ENCODE measurements at regions not wholly inside any gene's neighbourhood (a gene's known extent, or its start where the extent isn't known, plus 50 kb on each side); places are given as distances from the start of the nearest gene placed in this dataset.

- intact Hi-C loops (cut with DNase I), result no loop called here
- Histone ChIP-seq H3K27ac (no peak overlapping the region), H3K4me3 (no peak overlapping the region), H3K27me3 (no peaks in the 10 kb centered on the region), H3K36me3 (no peaks in the 10 kb centered on the region), H3K4me1 (ENCODE audit: insufficient read depth) (peaks cover 7% of the 10 kb centered on the region), H3K9me3 (no peaks in the 10 kb centered on the region)
- TF ChIP-seq CTCF (IDR thresholded peaks at IDR 0.05) (no peak), POLR2A (IDR thresholded peaks at IDR 0.05) (no peak), EP300 (IDR thresholded peaks at IDR 0.05) (no peak)
- 82 to 90% (median 87%) methylated on average over 20 of the region's 20 CpGs for WGBS, 3 donors
- DNase-seq, result no peak
Observed at GRCh38 chr3:13219077-13219901, 146.1 kb upstream of the IQSEC1 start.

- Histone ChIP-seq H3K36me3 (no peaks in the 10 kb centered on the region), H3K9me3 (no peaks in the 10 kb centered on the region), H3K27me3 (no peaks in the 10 kb centered on the region), H3K4me3 (no peak overlapping the region), H3K4me1 (ENCODE audit: insufficient read depth) (peaks cover 4% of the 10 kb centered on the region), H3K27ac (no peak overlapping the region)
- no peak for TF ChIP-seq POLR2A (IDR thresholded peaks at IDR 0.05)
- TF ChIP-seq CTCF (IDR thresholded peaks at IDR 0.05), result no peak
- no peak for TF ChIP-seq EP300 (IDR thresholded peaks at IDR 0.05)
- WGBS, 3 donors, result 90 to 94% (median 91%) methylated on average over 4 of the region's 4 CpGs
- no peak for DNase-seq
- intact Hi-C loops (cut with DNase I), result no loop called here
Observed at GRCh38 chr3:13218541-13218908, 145.3 kb upstream of the IQSEC1 start.

- H3K4me1 ChIP-seq (ENCODE audit: insufficient read depth), result no peaks in the 10 kb centered on the region
- no peaks in the 10 kb centered on the region for H3K36me3 ChIP-seq
- intact Hi-C loops (cut with DNase I), result no loop called here
- 73 to 79% (median 77%) methylated on average over 9 of the region's 9 CpGs for WGBS, 3 donors
- TF ChIP-seq CTCF (IDR thresholded peaks at IDR 0.05), result no peak
- TF ChIP-seq POLR2A (IDR thresholded peaks at IDR 0.05), result no peak
- TF ChIP-seq EP300 (IDR thresholded peaks at IDR 0.05), result no peak
- H3K4me3 ChIP-seq, result no peak overlapping the region
- H3K9me3 ChIP-seq, result no peaks in the 10 kb centered on the region
- no peaks in the 10 kb centered on the region for H3K27me3 ChIP-seq
- DNase-seq, result no peak
- H3K27ac ChIP-seq, result no peak overlapping the region
Observed at GRCh38 chr3:13217736-13218540, 144.7 kb upstream of the IQSEC1 start.

- H3K27ac ChIP-seq, result no peak overlapping the region
- H3K36me3 ChIP-seq, result no peaks in the 10 kb centered on the region
- H3K4me1 ChIP-seq (ENCODE audit: insufficient read depth), result no peaks in the 10 kb centered on the region
- H3K27me3 ChIP-seq, result no peaks in the 10 kb centered on the region
- DNase-seq, result no peak
- 88 to 97% (median 92%) methylated on average over 2 of the region's 2 CpGs for WGBS, 3 donors
- intact Hi-C loops (cut with DNase I), result no loop called here
- H3K4me3 ChIP-seq, result no peak overlapping the region
- TF ChIP-seq EP300 (IDR thresholded peaks at IDR 0.05), result no peak
- no peak for TF ChIP-seq POLR2A (IDR thresholded peaks at IDR 0.05)
- no peak for TF ChIP-seq CTCF (IDR thresholded peaks at IDR 0.05)
- H3K9me3 ChIP-seq, result no peaks in the 10 kb centered on the region
Observed at GRCh38 chr3:13217253-13217652, 144.0 kb upstream of the IQSEC1 start.

Measured in ovary (tissue), 7 donors.